H1 (cell line): ENCODE measurements at regions not wholly inside any gene's neighbourhood (a gene's known extent, or its start where the extent isn't known, plus 50 kb on each side); places are given as distances from the start of the nearest gene placed in this dataset.

Experiments used
- CTCF ChIA-PET: fragments of 300-600 bp; sonication (Branson Sonifier 250); formaldehyde crosslinking; loops from one replicate; lab custom pipeline; 2021; ENCODE audit not compliant: partially characterized antibody; lab: Charles Lee
- POLR2A ChIA-PET: fragments of 300-600 bp; sonication (Branson Sonifier 250); formaldehyde crosslinking; loops from one replicate; lab custom pipeline; 2021; ENCODE audit warnings: inconsistent platforms; ENCODE audit not compliant: partially characterized antibody; lab: Charles Lee
- DNase-seq, 2 experiments: peaks; one replicate each; pipeline versions ENCODE4 v3.0.0 to v3.0.0-alpha.2; 2010 to 2022; ENCODE audit warnings: low spot score in 2 of 2, low read depth in 1 of 2, mixed read lengths in 1 of 2
- FAIRE-seq: peaks from 2 replicates; lab custom pipeline; 2011; peaks lifted over from hg19 to GRCh38; lab: Jason Lieb, UNC
- H2AFZ ChIP-seq: 2 replicates; pipeline ENCODE4 v1.8.1; 2012; ENCODE audit warnings: low read length, inconsistent platforms
- H2AK5ac ChIP-seq: 2 replicates; pipeline ENCODE4 v1.6.1; 2013; ENCODE audit warnings: low read depth, low read length
- H2BK120ac ChIP-seq: replicated peaks from 2 replicates; pipeline ENCODE3; 2013; ENCODE audit warnings: low read depth, low read length, inconsistent platforms
- H2BK12ac ChIP-seq: 2 replicates; pipeline ENCODE4 v1.6.1; 2013; ENCODE audit warnings: low read depth, low read length
- H2BK15ac ChIP-seq: 2 replicates; pipeline ENCODE4 v1.6.1; 2013; ENCODE audit warnings: low read length
- H2BK20ac ChIP-seq: 2 replicates; pipeline ENCODE4 v1.6.1; 2013; ENCODE audit warnings: low read length
- H2BK5ac ChIP-seq: 2 replicates; pipeline ENCODE4 v1.6.1; 2013; ENCODE audit warnings: low read depth, low read length
- H3K14ac ChIP-seq: 2 replicates; pipeline ENCODE4 v1.6.1; 2013; ENCODE audit warnings: inconsistent platforms; ENCODE audit not compliant: insufficient read length
- H3K18ac ChIP-seq: 2 replicates; pipeline ENCODE4 v1.6.1; 2013; ENCODE audit warnings: low read length; ENCODE audit errors: extremely low read depth
- H3K23ac ChIP-seq: 2 replicates; pipeline ENCODE4 v1.6.1; 2013; ENCODE audit warnings: inconsistent platforms; ENCODE audit not compliant: insufficient read length
- H3K23me2 ChIP-seq: 2 replicates; pipeline ENCODE4 v1.6.1; 2013; ENCODE audit warnings: low read depth, low read length
- H3K27ac ChIP-seq: 2 replicates; pipeline ENCODE4 v1.6.1; 2011; ENCODE audit warnings: low read depth, low read length, inconsistent platforms
- H3K27me3 ChIP-seq, 4 experiments: replicated peaks in 1 of 4; 1 replicate in 1 of 4; 2 replicates in 3 of 4; pipeline versions ENCODE4 v1.6.1 to v1.8.1; 2011 to 2013; ENCODE audit warnings: low read length in 3 of 4, mild to moderate bottlenecking in 3 of 4, inconsistent platforms in 2 of 4, mixed read lengths in 2 of 4, moderate library complexity in 1 of 4; ENCODE audit not compliant: control insufficient read depth in 3 of 4, insufficient read depth in 3 of 4; ENCODE audit errors: extremely low read depth in 1 of 4
- H3K36me3 ChIP-seq, 4 experiments: 2 replicates each; pipeline versions ENCODE4 v1.6.1 to v1.8.1; 2011 to 2013; ENCODE audit warnings: mild to moderate bottlenecking in 4 of 4, low read length in 3 of 4, moderate library complexity in 2 of 4, control low read depth in 1 of 4, inconsistent platforms in 1 of 4; ENCODE audit not compliant: insufficient read depth in 4 of 4, control insufficient read depth in 2 of 4
- H3K4ac ChIP-seq: replicated peaks from 2 replicates; pipeline ENCODE3; 2013; ENCODE audit warnings: low read length, low read depth, mixed read lengths, inconsistent platforms; ENCODE audit not compliant: insufficient read length
- H3K4me1 ChIP-seq, 4 experiments: replicated peaks in 1 of 4; 1 replicate in 1 of 4; 2 replicates in 3 of 4; pipeline versions ENCODE4 v1.6.1 to v1.8.1; 2011 to 2013; ENCODE audit warnings: low read length in 3 of 4, inconsistent platforms in 2 of 4, mixed read lengths in 1 of 4; ENCODE audit not compliant: insufficient read depth in 4 of 4, control insufficient read depth in 3 of 4
- H3K4me2 ChIP-seq, 2 experiments: 2 replicates each; pipeline versions ENCODE4 v1.6.1 to v1.8.1; 2011 to 2013; ENCODE audit warnings: low read depth in 2 of 2, low read length in 2 of 2, control low read depth in 1 of 2, inconsistent platforms in 1 of 2, mild to moderate bottlenecking in 1 of 2; ENCODE audit not compliant: insufficient read depth in 1 of 2
- H3K4me3 ChIP-seq, 4 experiments: fragments of 200-600, 300-600 bp in 1 of 4; sonication (generic), shearing (Covaris generic), sonication (Bioruptor Twin) in 1 of 4; 2 replicates each; pipeline versions ENCODE4 v1.5.1 to v1.8.1; 2011 to 2016; ENCODE audit warnings: low read length in 4 of 4, low read depth in 3 of 4, control low read depth in 2 of 4, inconsistent platforms in 2 of 4, mild to moderate bottlenecking in 2 of 4, mixed read lengths in 1 of 4, moderate library complexity in 1 of 4; ENCODE audit not compliant: insufficient read depth in 2 of 4; ENCODE audit errors: extremely low read depth in 1 of 4
- H3K56ac ChIP-seq: replicated peaks from 2 replicates; pipeline ENCODE3; 2013; ENCODE audit warnings: low read depth, mild to moderate bottlenecking, mixed read lengths, low read length, inconsistent platforms; ENCODE audit not compliant: insufficient read length
- H3K79me1 ChIP-seq: 2 replicates; pipeline ENCODE4 v1.6.1; 2013; ENCODE audit warnings: low read depth, low read length, control low read depth
- H3K79me2 ChIP-seq, 2 experiments: 2 replicates each; pipeline versions ENCODE4 v1.6.1 to v1.8.1; 2012 to 2013; ENCODE audit warnings: low read length in 2 of 2, mild to moderate bottlenecking in 2 of 2, inconsistent platforms in 1 of 2; ENCODE audit not compliant: insufficient read depth in 2 of 2, control insufficient read depth in 1 of 2
- H3K9ac ChIP-seq, 4 experiments: replicated peaks in 1 of 4; 1 replicate in 1 of 4; 2 replicates in 3 of 4; pipeline versions ENCODE4 v1.6.1 to v1.8.1; 2011 to 2013; ENCODE audit warnings: low read depth in 3 of 4, low read length in 3 of 4, control low read depth in 2 of 4, mild to moderate bottlenecking in 2 of 4, moderate library complexity in 2 of 4, inconsistent platforms in 1 of 4; ENCODE audit errors: extremely low read depth in 1 of 4
- H3K9me3 ChIP-seq, 2 experiments: 2 replicates each; pipeline versions ENCODE4 v1.6.1 to v1.8.1; 2012 to 2013; ENCODE audit warnings: mild to moderate bottlenecking in 2 of 2, moderate library complexity in 2 of 2, control low read depth in 1 of 2, inconsistent platforms in 1 of 2, low read depth in 1 of 2, low read length in 1 of 2, mixed read lengths in 1 of 2; ENCODE audit not compliant: insufficient read depth in 2 of 2
- H4K20me1 ChIP-seq, 2 experiments: replicated peaks in 1 of 2; 2 replicates each; pipeline versions ENCODE3 to v1.8.1; 2011 to 2013; ENCODE audit warnings: inconsistent platforms in 2 of 2, low read length in 2 of 2, mild to moderate bottlenecking in 1 of 2; ENCODE audit not compliant: insufficient read depth in 2 of 2, control insufficient read depth in 1 of 2
- H4K5ac ChIP-seq: 2 replicates; pipeline ENCODE4 v1.6.1; 2013; ENCODE audit warnings: low read length, low read depth, mixed read lengths, inconsistent platforms; ENCODE audit not compliant: insufficient read length
- H4K8ac ChIP-seq: 2 replicates; pipeline ENCODE4 v1.8.0; 2013; ENCODE audit warnings: mild to moderate bottlenecking, moderate library complexity, low read length, inconsistent platforms; ENCODE audit not compliant: insufficient read depth; ENCODE audit errors: extremely low read depth
- H4K91ac ChIP-seq: replicated peaks from 2 replicates; pipeline ENCODE3; 2013; ENCODE audit warnings: low read length, mixed read lengths, inconsistent platforms; ENCODE audit not compliant: insufficient read length
- BRCA1 ChIP-seq: IDR thresholded peaks from 2 replicates; pipeline ENCODE4 v1.6.1; 2012; ENCODE audit warnings: low read depth, low read length, improper control_type of control experiment
- CBX8 ChIP-seq: fragments of 300-800, 300-1000 bp; sonication (generic); IDR thresholded peaks from 2 replicates; pipeline ENCODE4 v1.7.1; 2016; ENCODE audit warnings: low read depth, low read length, borderline replicate concordance
- CEBPB ChIP-seq: IDR thresholded peaks from 2 replicates; pipeline ENCODE4 v1.6.1; 2012; ENCODE audit warnings: low read depth, low read length
- CHD2 ChIP-seq: IDR thresholded peaks from 2 replicates; pipeline ENCODE4 v1.6.1; 2012; ENCODE audit warnings: low read length, improper control_type of control experiment
- JUND ChIP-seq: IDR thresholded peaks from 2 replicates; pipeline ENCODE4 v1.6.1; 2011; ENCODE audit warnings: mild to moderate bottlenecking, improper control_type of control experiment, low read length
- KDM4A ChIP-seq: IDR thresholded peaks from one replicate; pipeline ENCODE4 v1.7.1; 2012; ENCODE audit warnings: low read depth, mild to moderate bottlenecking, moderate library complexity, low read length, inconsistent platforms; ENCODE audit not compliant: severe bottlenecking
- KDM5A ChIP-seq: fragments of 200-600 bp; IDR thresholded peaks from 2 replicates; pipeline ENCODE4 v1.7.1; 2012; ENCODE audit warnings: mild to moderate bottlenecking, low read length, inconsistent platforms, mixed read lengths
- MAX ChIP-seq: IDR thresholded peaks from 2 replicates; pipeline ENCODE4 v1.6.1; 2012; ENCODE audit warnings: inconsistent platforms
- NRF1 ChIP-seq: IDR thresholded peaks from 2 replicates; pipeline ENCODE4 v1.6.1; 2011; ENCODE audit warnings: mild to moderate bottlenecking, low read depth, low read length, improper control_type of control experiment
- POLR2A ChIP-seq, 2 experiments: IDR thresholded peaks; 1 replicate in 1 of 2; 2 replicates in 1 of 2; pipeline ENCODE4 v1.6.1; 2011; ENCODE audit warnings: low read depth in 2 of 2, low read length in 2 of 2, mild to moderate bottlenecking in 2 of 2; ENCODE audit errors: control extremely low read depth in 1 of 2
- POU5F1 ChIP-seq: IDR thresholded peaks from 2 replicates; pipeline ENCODE4 v1.6.1; 2011; ENCODE audit warnings: low read depth, mild to moderate bottlenecking, low read length, moderate library complexity
- RBBP5 ChIP-seq: IDR thresholded peaks from 2 replicates; pipeline ENCODE4 v1.7.1; 2012; ENCODE audit warnings: low read depth, mild to moderate bottlenecking, inconsistent platforms, low read length, moderate library complexity, borderline replicate concordance
- SAP30 ChIP-seq: fragments of 300-600 bp; sonication (generic); IDR thresholded peaks from 2 replicates; pipeline ENCODE4 v1.7.1; 2012; ENCODE audit warnings: low read length, moderate library complexity, mild to moderate bottlenecking, inconsistent platforms; ENCODE audit not compliant: insufficient read depth, insufficient replicate concordance
- SP1 ChIP-seq: IDR thresholded peaks from 2 replicates; pipeline ENCODE4 v1.6.1; 2011; ENCODE audit warnings: low read depth, low read length
- USF2 ChIP-seq: IDR thresholded peaks from 2 replicates; pipeline ENCODE4 v1.6.1; 2011; ENCODE audit warnings: low read length, improper control_type of control experiment
- WGBS, 2 experiments: shearing (Covaris generic) in 1 of 2; methylation state at CpG; one replicate each; pipeline versions ENCODE4 v1.1.6 to v1.1.7; 2013 to 2015; ENCODE audit warnings: low lambda C conversion rate in 2 of 2, mixed read lengths in 2 of 2, inconsistent platforms in 1 of 2, low coverage in 1 of 2, missing lambda C conversion rate in 1 of 2; ENCODE audit not compliant: insufficient replicate concordance in 2 of 2, insufficient coverage in 1 of 2, insufficient read length in 1 of 2; ENCODE audit errors: extremely low coverage in 1 of 2, missing lambda C conversion rate in 1 of 2; 5-methylcytosine and 5-hydroxymethylcytosine counted together

- POLR2A ChIA-PET: no interaction called here
- no peak overlapping the region for H3K18ac ChIP-seq
- TF ChIP-seq POU5F1: no peak
- TF ChIP-seq CBX8: no peak
- TF ChIP-seq CHD2: no peak
- TF ChIP-seq MAX: no peak
- TF ChIP-seq BRCA1: no peak
- TF ChIP-seq NRF1: no peak
- TF ChIP-seq CEBPB: no peak
- no peak for TF ChIP-seq SP1
- TF ChIP-seq KDM5A: no peak
- no peak for TF ChIP-seq JUND
- no peak for TF ChIP-seq POLR2A (IDR thresholded peaks at IDR 0.05; ENCODE audit: control extremely low read depth in 1 of 2, low read depth in 2 of 2, low read length in 2 of 2)
- no peak for TF ChIP-seq USF2
- TF ChIP-seq KDM4A: no peak
- no peak for TF ChIP-seq SAP30
- TF ChIP-seq RBBP5: no peak
Measured at GRCh38 chr21:19010996-19011395, 607.4 kb upstream of the TMPRSS15 start.

More at GRCh38 chr21:19010996-19011395, 607.4 kb upstream of the TMPRSS15 start:
- Histone ChIP-seq H3K27me3 (no peaks in the 10 kb centered on the region), H2BK15ac (no peak overlapping the region), H3K14ac (no peak overlapping the region), H3K4me2 (no peak overlapping the region), H3K4me1 (no peaks in the 10 kb centered on the region), H2AFZ (no peak overlapping the region; the same call in 1 of the 2 replicates), H3K79me2 (no peaks in the 10 kb centered on the region), H3K4ac (no peak overlapping the region), H2BK20ac (no peak overlapping the region), H4K8ac (no peak overlapping the region), H2BK12ac (no peak overlapping the region), H3K4me3 (no peak overlapping the region), H2BK120ac (no peak overlapping the region), H3K36me3 (no peaks in the 10 kb centered on the region), H3K56ac (no peak overlapping the region), H3K9me3 (no peaks in the 10 kb centered on the region), H4K5ac (no peak overlapping the region), H2AK5ac (no peak overlapping the region), H4K20me1 (no peaks in the 10 kb centered on the region), H4K91ac (no peak overlapping the region), H3K27ac (no peak overlapping the region), H3K9ac (no peak overlapping the region), H3K23me2 (no peaks in the 10 kb centered on the region), H3K23ac (no peak overlapping the region), H3K79me1 (no peaks in the 10 kb centered on the region), H2BK5ac (no peak overlapping the region)
- CTCF ChIA-PET: interaction anchor here (0.6 kb wide), 1 partner anchor 45 kb away, joined by 3 read pairs; no protein-coding TSS in a partner anchor
- WGBS, 2 experiments: 97% methylated on average over 2 of the region's 2 CpGs; no CpG with 5 or more reads in 1 of the 2 experiments
- DNase-seq (no peak), FAIRE-seq (no peak)
